ENCODE measurements at regions not wholly inside any gene's neighbourhood (a gene's known extent, or its start where the extent isn't known, plus 50 kb on each side); places are given as distances from the start of the nearest gene placed in this dataset.
"Not testable (repeated sequence)": the region's sequence is repeated elsewhere in the genome, so short reads cannot be mapped to it uniquely, and the experiment has no call there.

DNA sequence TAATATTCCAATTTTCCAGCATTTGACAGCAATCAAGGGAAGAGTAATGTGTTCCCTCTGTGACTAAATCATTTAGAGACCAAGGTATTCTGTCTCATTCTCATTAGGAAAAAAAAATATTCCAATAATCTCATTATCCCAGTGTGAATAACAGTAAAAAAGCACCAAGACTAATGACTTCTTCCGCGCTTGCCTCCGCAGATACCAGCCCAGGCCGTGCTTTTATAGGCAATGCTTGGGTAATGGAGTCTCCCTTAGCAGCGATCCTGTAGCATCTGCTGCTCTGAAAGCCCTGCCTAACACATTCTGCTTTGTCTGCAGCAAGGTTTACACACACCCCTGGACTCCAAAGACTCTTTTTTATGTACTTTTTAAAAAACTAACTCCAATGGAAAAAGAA, 470.0 kb upstream of the CAMK1G start:
- no peak overlapping the region for H3K27ac ChIP-seq (replicated peaks in 1 of 4)
- no peak overlapping the region for H3K4me3 ChIP-seq
- WGBS = 80% methylated on average over 5 of the region's 5 CpGs
- TF ChIP-seq EP300 (IDR thresholded peaks at IDR 0.05) = no peak
- TF ChIP-seq POLR2A (IDR thresholded peaks at IDR 0.05; ENCODE audit: low read depth) = no peak
- TF ChIP-seq CTCF (IDR thresholded peaks at IDR 0.05) = no peak
- TF ChIP-seq POLR2AphosphoS5 (IDR thresholded peaks at IDR 0.05) = no peak
- intact Hi-C loops (cut with DNase I) = no loop called here
- H3K4me1 ChIP-seq = no peaks in the 10 kb centered on the region
- no peaks in the 10 kb centered on the region for H3K36me3 ChIP-seq
- H3K9me3 ChIP-seq = no peaks in the 10 kb centered on the region
- DNase-seq (ENCODE audit: extremely low spot score) = no peak
- no peaks in the 10 kb centered on the region for H3K27me3 ChIP-seq

DNA sequence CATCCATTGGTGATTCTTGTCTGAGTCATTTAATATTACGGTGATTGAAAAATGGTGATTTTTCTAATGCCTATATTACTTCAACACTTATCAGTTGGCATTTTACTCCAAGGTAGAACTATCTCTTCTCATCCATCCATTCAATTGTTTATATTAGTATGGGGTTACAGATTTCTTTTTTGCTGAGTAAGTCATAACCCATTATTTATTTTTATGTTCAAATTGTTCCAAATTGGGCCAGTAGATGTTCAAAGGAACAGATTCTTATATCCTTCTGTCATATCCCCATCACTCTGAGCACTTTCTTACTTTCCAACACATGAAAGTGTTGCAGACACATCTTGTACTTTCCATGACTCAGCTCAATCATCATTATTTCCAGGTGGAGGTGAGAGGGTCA, 466.8 kb upstream of the CAMK1G start:
- Histone ChIP-seq H3K27me3 (no peaks in the 10 kb centered on the region), H3K27ac (replicated peaks in 1 of 4) (no peak overlapping the region), H3K4me3 (no peak overlapping the region), H3K9me3 (no peaks in the 10 kb centered on the region), H3K4me1 (no peaks in the 10 kb centered on the region), H3K36me3 (no peaks in the 10 kb centered on the region)
- TF ChIP-seq POLR2AphosphoS5 (IDR thresholded peaks at IDR 0.05) = no peak
- TF ChIP-seq CTCF (IDR thresholded peaks at IDR 0.05) = no peak
- no peak for TF ChIP-seq EP300 (IDR thresholded peaks at IDR 0.05)
- TF ChIP-seq POLR2A (IDR thresholded peaks at IDR 0.05; ENCODE audit: low read depth) = no peak
- intact Hi-C loops (cut with DNase I) = no loop called here
- 97% methylated on average over 1 of the region's 1 CpG for WGBS
- no peak for DNase-seq (ENCODE audit: extremely low spot score)

DNA sequence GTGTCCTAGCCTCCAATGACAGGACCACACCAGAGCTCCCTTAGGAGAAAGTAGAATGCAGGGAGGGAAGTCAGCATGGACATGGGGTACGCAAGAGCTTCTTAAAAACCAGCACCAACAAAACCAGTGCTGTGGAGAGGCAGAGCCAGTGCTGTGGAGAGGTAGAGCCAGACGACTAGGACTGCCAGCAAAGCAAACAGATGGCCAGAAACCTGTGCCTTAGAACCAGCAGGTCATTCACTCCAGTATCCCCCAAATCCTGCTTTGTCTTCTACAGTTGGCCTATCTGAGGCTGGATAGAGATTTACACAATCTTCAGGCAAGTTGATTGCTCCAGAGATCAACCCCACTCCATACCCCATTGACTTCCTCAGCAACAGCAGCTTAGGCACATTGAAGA, 459.9 kb upstream of the CAMK1G start:
- H3K9me3 ChIP-seq = no peaks in the 10 kb centered on the region
- 57% methylated on average over 2 of the region's 2 CpGs for WGBS

GRCh38 chr1:209129091-209129490, 454.4 kb upstream of the CAMK1G start:
- H3K36me3 ChIP-seq; H3K27ac ChIP-seq (replicated peaks in 1 of 4); H3K27me3 ChIP-seq; H3K4me1 ChIP-seq; DNase-seq (ENCODE audit: extremely low spot score); intact Hi-C loops (cut with DNase I); H3K9me3 ChIP-seq; H3K4me3 ChIP-seq: not testable (repeated sequence)
- WGBS = no CpG with 5 or more reads among the region's 32 CpGs

More for the DNA sequence above, 459.9 kb upstream of the CAMK1G start:
- intact Hi-C loops (cut with DNase I) = no loop called here
- no peaks in the 10 kb centered on the region for H3K27me3 ChIP-seq
- DNase-seq (ENCODE audit: extremely low spot score) = no peak
- H3K4me1 ChIP-seq = no peaks in the 10 kb centered on the region
- H3K4me3 ChIP-seq = no peak overlapping the region
- H3K27ac ChIP-seq (replicated peaks in 1 of 4) = no peak overlapping the region
- TF ChIP-seq POLR2A (IDR thresholded peaks at IDR 0.05; ENCODE audit: low read depth) (no peak), EP300 (IDR thresholded peaks at IDR 0.05) (no peak), POLR2AphosphoS5 (IDR thresholded peaks at IDR 0.05) (no peak), CTCF (IDR thresholded peaks at IDR 0.05) (no peak)
- H3K36me3 ChIP-seq = no peaks in the 10 kb centered on the region

DNA sequence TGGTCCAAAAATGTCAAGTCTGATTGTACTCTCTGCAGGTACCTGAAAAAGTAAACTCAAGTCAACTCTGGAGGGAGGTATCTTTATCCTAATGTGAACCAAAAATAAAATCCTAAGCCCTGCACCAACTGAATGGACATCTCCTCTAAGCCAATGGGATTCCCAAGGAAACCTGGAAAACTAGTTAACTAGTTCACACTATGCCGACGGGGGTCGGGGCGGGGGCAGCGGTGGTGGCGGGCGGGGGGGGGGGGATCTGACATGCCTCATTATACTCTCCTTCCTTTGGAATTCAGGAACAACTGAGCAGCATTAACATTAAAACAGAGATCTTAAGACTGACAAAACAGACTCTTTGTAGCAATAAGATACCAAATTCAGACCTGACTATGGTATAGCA, 452.6 kb upstream of the CAMK1G start:
- 75% methylated on average over 7 of the region's 7 CpGs for WGBS
- no peak overlapping the region for H3K27ac ChIP-seq (replicated peaks in 1 of 4)
- H3K4me3 ChIP-seq = no peak overlapping the region
- TF ChIP-seq POLR2A (IDR thresholded peaks at IDR 0.05; ENCODE audit: low read depth) = no peak
- TF ChIP-seq POLR2AphosphoS5 (IDR thresholded peaks at IDR 0.05) = no peak
- no peaks in the 10 kb centered on the region for H3K9me3 ChIP-seq
- DNase-seq (ENCODE audit: extremely low spot score) = no peak
- intact Hi-C loops (cut with DNase I) = no loop called here
- H3K36me3 ChIP-seq = no peaks in the 10 kb centered on the region
- no peaks in the 10 kb centered on the region for H3K4me1 ChIP-seq
- H3K27me3 ChIP-seq = no peaks in the 10 kb centered on the region

- Histone ChIP-seq H3K4me3 (no peak overlapping the region), H3K4me1 (no peaks in the 10 kb centered on the region), H3K27ac (replicated peaks in 1 of 4) (no peak overlapping the region), H3K9me3 (no peaks in the 10 kb centered on the region), H3K36me3 (no peaks in the 10 kb centered on the region), H3K27me3 (no peaks in the 10 kb centered on the region)
- TF ChIP-seq EP300 (IDR thresholded peaks at IDR 0.05) (no peak), POLR2A (IDR thresholded peaks at IDR 0.05; ENCODE audit: low read depth) (no peak)
- DNase-seq (ENCODE audit: extremely low spot score) = no peak
- intact Hi-C loops (cut with DNase I) = no loop called here
- WGBS = 82% methylated on average over 16 of the region's 17 CpGs
Observed at GRCh38 chr1:209132736-209133467, 450.6 kb upstream of the CAMK1G start.
